GM10248 (cell line): ENCODE measurements at regions not wholly inside any gene's neighbourhood (a gene's known extent, or its start where the extent isn't known, plus 50 kb on each side); places are given as distances from the start of the nearest gene placed in this dataset.

ENCODE experiments used
- CTCF ChIA-PET: fragments of 300-600 bp; sonication (Branson Sonifier 250); formaldehyde crosslinking; extraction: SDS; loops from one replicate; lab custom pipeline; 2021; ENCODE audit warnings: antibody characterized with exemption; lab: Yijun Ruan, JAX
- POLR2A ChIA-PET: fragments of 350-650 bp; sonication (Branson Sonifier 250); formaldehyde crosslinking; extraction: SDS; loops from one replicate; lab custom pipeline; 2020; ENCODE audit warnings: antibody characterized with exemption; lab: Yijun Ruan, JAX
- DNase-seq: peaks from one replicate; pipeline ENCODE4 v3.0.0; 2012; ENCODE audit errors: extremely low spot score
- CTCF ChIP-seq: IDR thresholded peaks from 2 replicates; pipeline ENCODE4 v1.5.1; 2012; ENCODE audit warnings: mild to moderate bottlenecking, low read depth; ENCODE audit errors: extremely low read depth, missing control alignments, control extremely low read depth

- DNase-seq = no peak
- ChIA-PET POLR2A (no interaction called here), CTCF (interaction anchor here (1.1 to 1.7 kb wide), 2 partner anchors 9 kb away, joined by 3 to 7 read pairs; no protein-coding TSS in a partner anchor)
- TF ChIP-seq CTCF = no peak
These were observed 294.1 kb upstream of the KAZN start for GRCh38 chr1:14304381-14304865.

- ChIA-PET CTCF (no interaction called here), POLR2A (no interaction called here)
- no peak for DNase-seq
- no peak for TF ChIP-seq CTCF
These were observed 290.0 kb upstream of the KAZN start for GRCh38 chr1:14308460-14308859.

- no peak for DNase-seq
- no peak for TF ChIP-seq CTCF
- CTCF ChIA-PET = no interaction called here
- POLR2A ChIA-PET = no interaction called here
These were observed 288.5 kb upstream of the KAZN start for GRCh38 chr1:14309984-14310383.

GRCh38 chr1:14310476-14310875 lies 288.0 kb upstream of the KAZN start:
- no peak for DNase-seq
- POLR2A ChIA-PET = no interaction called here
- CTCF ChIA-PET = no interaction called here
- TF ChIP-seq CTCF = no peak

- ChIA-PET CTCF (interaction anchor here (2.3 kb wide), 1 partner anchor 10 kb away, joined by 7 read pairs; no protein-coding TSS in a partner anchor), POLR2A (no interaction called here)
- no peak for TF ChIP-seq CTCF
- DNase-seq = no peak
These were observed 284.6 kb upstream of the KAZN start for GRCh38 chr1:14313731-14314431.

- no peak for TF ChIP-seq CTCF
- ChIA-PET CTCF (no interaction called here), POLR2A (no interaction called here)
- no peak for DNase-seq
These were observed 279.7 kb upstream of the KAZN start for GRCh38 chr1:14318830-14319229.

- ChIA-PET CTCF (no interaction called here), POLR2A (no interaction called here)
- no peak for DNase-seq
- no peak for TF ChIP-seq CTCF
These were observed 278.0 kb upstream of the KAZN start for GRCh38 chr1:14320518-14320917.
